GM13976 (cell line): ENCODE measurements at regions not wholly inside any gene's neighbourhood (a gene's known extent, or its start where the extent isn't known, plus 50 kb on each side); places are given as distances from the start of the nearest gene placed in this dataset.

Source experiments
- DNase-seq: peaks from one replicate; pipeline ENCODE4 v3.0.0; 2012; ENCODE audit warnings: low spot score
- CTCF ChIP-seq: IDR thresholded peaks from 2 replicates; pipeline ENCODE4 v1.5.1; 2012; ENCODE audit warnings: borderline replicate concordance, mild to moderate bottlenecking; ENCODE audit not compliant: insufficient read depth; ENCODE audit errors: extremely low read depth, missing control alignments, control extremely low read depth
- in situ Hi-C: fragments of 300-500 bp; cut with MboI; formaldehyde crosslinking; loops from one replicate; pipeline ENCODE4 v1.12.0; 2022; ENCODE audit warnings: low sequenced_read_pairs, mixed read lengths, inconsistent platforms; ENCODE audit not compliant: unreplicated experiment

DNA sequence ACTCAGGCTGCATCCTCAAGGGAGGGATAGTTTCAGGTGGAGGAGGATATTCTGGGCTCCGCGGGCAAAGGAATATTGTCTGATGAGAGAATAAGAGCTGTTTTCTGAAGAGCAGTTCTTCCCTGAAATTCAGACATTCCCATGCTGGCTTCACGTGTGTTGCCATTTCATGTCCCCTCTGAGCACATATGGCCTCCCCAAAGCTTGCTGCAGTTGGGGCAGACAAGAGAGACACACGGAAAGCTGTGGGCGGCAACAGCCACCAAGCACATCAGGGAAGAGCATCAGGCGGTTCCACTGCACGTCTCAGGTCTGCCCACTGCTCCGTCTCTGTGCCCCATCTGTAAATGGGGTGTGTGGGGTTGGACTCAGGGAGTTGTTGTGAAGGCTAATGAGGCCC is 247.5 kb upstream of the TSHZ3 start:
- no peak for DNase-seq
- in situ Hi-C loops = no loop called here
- TF ChIP-seq CTCF = no peak

GRCh38 chr19:31597616-31598015 is 248.4 kb upstream of the TSHZ3 start:
- DNase-seq = no peak
- in situ Hi-C loops = no loop called here
- no peak for TF ChIP-seq CTCF

GRCh38 chr19:31598730-31599238 is 249.5 kb upstream of the TSHZ3 start:
- in situ Hi-C loops = no loop called here
- no peak for TF ChIP-seq CTCF
- no peak for DNase-seq

- DNase-seq = no peak
- in situ Hi-C loops = no loop called here
- no peak for TF ChIP-seq CTCF
These were observed 251.6 kb upstream of the TSHZ3 start for GRCh38 chr19:31600731-31601295.

DNA sequence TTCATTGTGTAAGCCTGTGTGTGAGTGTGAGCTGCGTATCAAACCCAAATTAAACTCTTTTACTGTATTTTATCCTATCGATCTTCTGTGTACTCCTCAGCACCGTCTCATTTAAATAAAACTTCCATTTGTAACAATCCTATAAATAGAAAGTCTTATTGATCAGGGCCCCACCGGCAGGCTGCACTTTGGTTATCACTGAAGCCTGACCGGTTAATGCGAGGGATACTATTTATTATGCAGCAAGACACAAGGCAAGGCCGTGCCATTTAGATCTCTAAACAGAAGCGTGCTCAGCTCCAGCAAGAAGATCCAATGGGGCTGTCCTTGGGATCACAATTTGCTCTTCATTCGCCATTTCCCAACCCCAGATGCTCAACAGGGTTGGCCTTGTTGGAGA is 252.6 kb upstream of the TSHZ3 start:
- in situ Hi-C loops = no loop called here
- no peak for TF ChIP-seq CTCF
- no peak for DNase-seq

- DNase-seq = no peak
- in situ Hi-C loops = no loop called here
These were observed 253.3 kb upstream of the TSHZ3 start for GRCh38 chr19:31602548-31602947.

More at GRCh38 chr19:31602548-31602947, 253.3 kb upstream of the TSHZ3 start:
- TF ChIP-seq CTCF = no peak
